ENCODE measurements at regions not wholly inside any gene's neighbourhood (a gene's known extent, or its start where the extent isn't known, plus 50 kb on each side); places are given as distances from the start of the nearest gene placed in this dataset.

DNA sequence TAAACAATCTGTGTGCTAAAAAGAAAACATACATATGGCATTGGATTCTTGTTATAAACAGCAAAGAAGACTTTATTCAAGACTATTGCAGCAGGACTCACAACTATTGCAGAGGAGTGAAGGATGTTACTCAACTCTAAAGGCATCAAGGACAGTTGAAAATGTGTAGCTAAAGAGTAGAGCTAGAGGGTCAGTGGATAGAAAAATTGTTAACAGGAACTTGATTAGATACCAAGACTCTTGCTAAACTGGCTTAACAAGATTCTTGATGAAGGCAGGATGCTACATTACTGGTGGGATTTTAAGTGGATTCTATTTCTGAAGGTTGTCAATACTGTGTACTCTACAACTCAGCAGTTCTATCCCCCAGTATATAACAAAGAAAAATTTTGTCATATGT, 1183.3 kb downstream of the SLITRK1 start:
- ChIA-PET POLR2A (interaction anchor here (0.6 kb wide), 1 partner anchor 530 kb away, joined by 5 read pairs; no protein-coding TSS in a partner anchor), CTCF (ENCODE audit: unreplicated experiment) (no interaction called here)
- DNase-seq (ENCODE audit: low spot score), result no peak
- H3K4me1 ChIP-seq (ENCODE audit: insufficient read depth, low read length, poor library complexity, severe bottlenecking), result no peaks in the 10 kb centered on the region
- H3K27ac ChIP-seq (ENCODE audit: low read depth, low read length, poor library complexity, severe bottlenecking), result no peak overlapping the region
- no peak overlapping the region for H3K4me3 ChIP-seq (ENCODE audit: low read depth, low read length, poor library complexity, severe bottlenecking)
- 0 out of 2 replicates have a peak, but pooled peaks cover 4% of the 10 kb centered on the region for H3K9me3 ChIP-seq (ENCODE audit: low read length)
- H3K4me2 ChIP-seq (ENCODE audit: low read length), result no peak overlapping the region
- TF ChIP-seq, protein P1, sequence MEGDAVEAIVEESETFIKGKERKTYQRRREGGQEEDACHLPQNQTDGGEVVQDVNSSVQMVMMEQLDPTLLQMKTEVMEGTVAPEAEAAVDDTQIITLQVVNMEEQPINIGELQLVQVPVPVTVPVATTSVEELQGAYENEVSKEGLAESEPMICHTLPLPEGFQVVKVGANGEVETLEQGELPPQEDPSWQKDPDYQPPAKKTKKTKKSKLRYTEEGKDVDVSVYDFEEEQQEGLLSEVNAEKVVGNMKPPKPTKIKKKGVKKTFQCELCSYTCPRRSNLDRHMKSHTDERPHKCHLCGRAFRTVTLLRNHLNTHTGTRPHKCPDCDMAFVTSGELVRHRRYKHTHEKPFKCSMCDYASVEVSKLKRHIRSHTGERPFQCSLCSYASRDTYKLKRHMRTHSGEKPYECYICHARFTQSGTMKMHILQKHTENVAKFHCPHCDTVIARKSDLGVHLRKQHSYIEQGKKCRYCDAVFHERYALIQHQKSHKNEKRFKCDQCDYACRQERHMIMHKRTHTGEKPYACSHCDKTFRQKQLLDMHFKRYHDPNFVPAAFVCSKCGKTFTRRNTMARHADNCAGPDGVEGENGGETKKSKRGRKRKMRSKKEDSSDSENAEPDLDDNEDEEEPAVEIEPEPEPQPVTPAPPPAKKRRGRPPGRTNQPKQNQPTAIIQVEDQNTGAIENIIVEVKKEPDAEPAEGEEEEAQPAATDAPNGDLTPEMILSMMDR (conservative IDR thresholded peaks at IDR 0.05; ENCODE audit: low read length), result no peak
- no peak for TF ChIP-seq EZH2phosphoT487 (IDR thresholded peaks at IDR 0.05; ENCODE audit: borderline replicate concordance, low read depth, low read length)
- H2AFZ ChIP-seq (ENCODE audit: low read length), result no peak overlapping the region
- H4K20me1 ChIP-seq (ENCODE audit: insufficient read depth, low read length), result no peaks in the 10 kb centered on the region
- intact Hi-C loops (cut with micrococcal nuclease; ENCODE audit: unreplicated experiment), result no loop called here
- BruUV-seq (replicated peaks), result no TSS peak
- H3K79me2 ChIP-seq (ENCODE audit: insufficient read depth, low read depth, low read length), result no peaks in the 10 kb centered on the region
- H3K36me3 ChIP-seq (ENCODE audit: insufficient read depth, low read length), result no peaks in the 10 kb centered on the region
- no peaks in the 10 kb centered on the region for H3K9me2 ChIP-seq (ENCODE audit: insufficient read depth, low read length)

DNA sequence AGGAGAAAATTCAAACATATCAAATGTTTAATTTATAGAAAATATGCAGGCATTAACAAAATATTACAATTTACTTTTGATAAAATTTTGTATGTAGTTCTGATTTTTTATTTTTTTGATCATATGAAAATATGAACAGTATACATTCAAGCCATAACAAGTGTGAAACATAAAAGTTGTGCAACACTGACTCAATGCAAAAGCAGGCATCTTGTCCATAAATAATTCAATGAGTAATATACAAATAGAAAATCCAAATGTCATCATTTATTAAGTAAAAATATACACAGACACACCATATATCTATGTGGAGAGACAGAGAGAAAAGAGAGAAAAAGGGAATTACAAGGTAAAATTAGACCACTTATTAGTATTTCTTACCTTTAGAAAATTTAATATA, 1183.9 kb downstream of the SLITRK1 start:
- DNase-seq (ENCODE audit: low spot score), result no peak
- H3K36me3 ChIP-seq (ENCODE audit: insufficient read depth, low read length), result no peaks in the 10 kb centered on the region
- TF ChIP-seq, protein P1 (conservative IDR thresholded peaks at IDR 0.05; ENCODE audit: low read length), result no peak
- no peak for TF ChIP-seq EZH2phosphoT487 (IDR thresholded peaks at IDR 0.05; ENCODE audit: borderline replicate concordance, low read depth, low read length)
- no peak overlapping the region for H2AFZ ChIP-seq (ENCODE audit: low read length)
- no peak overlapping the region for H3K4me3 ChIP-seq (ENCODE audit: low read depth, low read length, poor library complexity, severe bottlenecking)
- H3K4me1 ChIP-seq (ENCODE audit: insufficient read depth, low read length, poor library complexity, severe bottlenecking), result no peaks in the 10 kb centered on the region
- H3K27ac ChIP-seq (ENCODE audit: low read depth, low read length, poor library complexity, severe bottlenecking), result no peak overlapping the region
- H4K20me1 ChIP-seq (ENCODE audit: insufficient read depth, low read length), result no peaks in the 10 kb centered on the region
- H3K4me2 ChIP-seq (ENCODE audit: low read length), result no peak overlapping the region
- H3K9me3 ChIP-seq (ENCODE audit: low read length), result no peaks in the 10 kb centered on the region
- intact Hi-C loops (cut with micrococcal nuclease; ENCODE audit: unreplicated experiment), result no loop called here
- ChIA-PET CTCF (ENCODE audit: unreplicated experiment) (no interaction called here), POLR2A (no interaction called here)
- no peaks in the 10 kb centered on the region for H3K9me2 ChIP-seq (ENCODE audit: insufficient read depth, low read length)
- BruUV-seq (replicated peaks), result no TSS peak
- H3K79me2 ChIP-seq (ENCODE audit: insufficient read depth, low read depth, low read length), result no peaks in the 10 kb centered on the region

DNA sequence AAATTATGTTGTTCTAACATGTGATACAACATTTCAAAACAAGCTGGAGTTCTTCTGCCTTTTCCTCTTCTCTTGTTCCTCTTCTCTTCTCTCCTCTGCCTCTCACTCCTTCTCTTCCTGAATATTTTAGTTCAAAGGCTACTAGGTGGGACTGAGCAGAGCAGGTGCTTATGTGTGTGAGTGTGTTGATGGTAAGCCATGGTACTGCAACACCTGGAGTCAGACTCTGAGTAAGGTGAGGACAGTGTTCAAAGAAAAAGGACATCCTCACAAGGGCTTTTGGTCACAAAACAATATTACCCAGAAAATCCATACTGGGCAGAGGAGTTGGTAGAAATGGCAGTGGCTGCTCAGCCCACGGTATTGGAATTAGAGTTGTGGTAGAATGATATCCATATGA, 1188.7 kb downstream of the SLITRK1 start:
- H3K4me3 ChIP-seq (ENCODE audit: low read depth, low read length, poor library complexity, severe bottlenecking), result no peak overlapping the region
- BruUV-seq (replicated peaks), result no TSS peak
- no peaks in the 10 kb centered on the region for H4K20me1 ChIP-seq (ENCODE audit: insufficient read depth, low read length)
- DNase-seq (ENCODE audit: low spot score), result no peak
- no peaks in the 10 kb centered on the region for H3K36me3 ChIP-seq (ENCODE audit: insufficient read depth, low read length)
- no peaks in the 10 kb centered on the region for H3K9me3 ChIP-seq (ENCODE audit: low read length)
- TF ChIP-seq, protein P1 (conservative IDR thresholded peaks at IDR 0.05; ENCODE audit: low read length), result no peak
- no peak for TF ChIP-seq EZH2phosphoT487 (IDR thresholded peaks at IDR 0.05; ENCODE audit: borderline replicate concordance, low read depth, low read length)
- H2AFZ ChIP-seq (ENCODE audit: low read length), result no peak overlapping the region
- intact Hi-C loops (cut with micrococcal nuclease; ENCODE audit: unreplicated experiment), result no loop called here
- ChIA-PET POLR2A (no interaction called here), CTCF (ENCODE audit: unreplicated experiment) (no interaction called here)
- no peaks in the 10 kb centered on the region for H3K4me1 ChIP-seq (ENCODE audit: insufficient read depth, low read length, poor library complexity, severe bottlenecking)
- H3K9me2 ChIP-seq (ENCODE audit: insufficient read depth, low read length), result no peaks in the 10 kb centered on the region
- no peaks in the 10 kb centered on the region for H3K79me2 ChIP-seq (ENCODE audit: insufficient read depth, low read depth, low read length)
- H3K27ac ChIP-seq (ENCODE audit: low read depth, low read length, poor library complexity, severe bottlenecking), result no peak overlapping the region
- no peak overlapping the region for H3K4me2 ChIP-seq (ENCODE audit: low read length)
